OCI-LY1 (cell line): ENCODE measurements at regions not wholly inside any gene's neighbourhood (a gene's known extent, or its start where the extent isn't known, plus 50 kb on each side); places are given as distances from the start of the nearest gene placed in this dataset.

Source experiments
- H2AFZ ChIP-seq: fragments of 200-600 bp; sonication (generic), shearing (Covaris generic); 2 replicates; pipeline ENCODE4 v1.6.0; 2014; ENCODE audit warnings: antibody characterized with exemption, mild to moderate bottlenecking, low read length
- H3F3A ChIP-seq: fragments of 200-600 bp; sonication (generic), shearing (Covaris generic); 2 replicates; pipeline ENCODE4 v1.6.0; 2014; ENCODE audit warnings: mild to moderate bottlenecking, antibody characterized with exemption, low read length, moderate library complexity; ENCODE audit not compliant: insufficient read depth
- H3K27ac ChIP-seq: fragments of 200-600 bp; sonication (generic); 2 replicates; pipeline ENCODE4 v1.5.1; 2014; ENCODE audit warnings: low read length, mixed run types, mild to moderate bottlenecking, low read depth; ENCODE audit not compliant: poor library complexity, severe bottlenecking
- H3K27me3 ChIP-seq: fragments of 200-600 bp; sonication (generic); 2 replicates; pipeline ENCODE4 v1.6.0; 2014; ENCODE audit warnings: antibody characterized with exemption, mild to moderate bottlenecking, low read length, moderate library complexity; ENCODE audit not compliant: insufficient read depth
- H3K36me3 ChIP-seq: fragments of 200-600 bp; sonication (generic); 2 replicates; pipeline ENCODE4 v1.6.1; 2014; ENCODE audit warnings: mild to moderate bottlenecking, antibody characterized with exemption, low read length, moderate library complexity, mixed read lengths; ENCODE audit not compliant: insufficient read depth
- H3K4me1 ChIP-seq: fragments of 200-600 bp; sonication (generic); 2 replicates; pipeline ENCODE4 v1.5.1; 2014; ENCODE audit warnings: mild to moderate bottlenecking, low read length, moderate library complexity; ENCODE audit not compliant: insufficient read depth, severe bottlenecking
- H3K4me2 ChIP-seq: fragments of 200-600 bp; sonication (generic), shearing (Covaris generic); 2 replicates; pipeline ENCODE4 v1.6.1; 2014; ENCODE audit warnings: low read length
- H3K4me3 ChIP-seq: fragments of 200-600 bp; sonication (generic); 2 replicates; pipeline ENCODE4 v1.5.1; 2014; ENCODE audit warnings: low read length, low read depth, mild to moderate bottlenecking, mixed read lengths; ENCODE audit not compliant: poor library complexity, severe bottlenecking
- H3K79me2 ChIP-seq: fragments of 200-600 bp; shearing (Covaris generic); 2 replicates; pipeline ENCODE4 v1.6.1; 2016; ENCODE audit warnings: mixed run types, low read length, mixed read lengths; ENCODE audit not compliant: insufficient read depth
- H3K9ac ChIP-seq: fragments of 200-600 bp; sonication (generic), shearing (Covaris generic); 2 replicates; pipeline ENCODE4 v1.6.1; 2014; ENCODE audit warnings: mild to moderate bottlenecking, low read length, mixed read lengths
- H3K9me2 ChIP-seq: fragments of 200-600 bp; sonication (generic), shearing (Covaris generic); 2 replicates; pipeline ENCODE4 v1.6.1; 2014; ENCODE audit warnings: low read depth, mild to moderate bottlenecking, low read length, mixed read lengths
- H3K9me3 ChIP-seq: fragments of 200-600 bp; shearing (Covaris generic); 2 replicates; pipeline ENCODE4 v1.6.1; 2014; ENCODE audit warnings: low read length, mixed read lengths
- H4K20me1 ChIP-seq: fragments of 200-600 bp; sonication (generic), shearing (Covaris generic); 2 replicates; pipeline ENCODE4 v1.6.0; 2016; ENCODE audit warnings: mild to moderate bottlenecking, low read length; ENCODE audit not compliant: insufficient read depth
- CTCF ChIP-seq: fragments of 200-600 bp; sonication (generic), shearing (Covaris generic); IDR thresholded peaks from 2 replicates; pipeline ENCODE4 v1.5.1; 2017; ENCODE audit warnings: mild to moderate bottlenecking, antibody characterized with exemption, low read length, moderate library complexity, mixed read lengths
- EZH2 ChIP-seq: fragments of 200-600 bp; sonication (generic), shearing (Covaris generic); IDR thresholded peaks from 2 replicates; pipeline ENCODE4 v1.8.0; 2017; ENCODE audit warnings: borderline replicate concordance, mixed run types, mild to moderate bottlenecking, antibody characterized with exemption, low read length, moderate library complexity, mixed read lengths

DNA sequence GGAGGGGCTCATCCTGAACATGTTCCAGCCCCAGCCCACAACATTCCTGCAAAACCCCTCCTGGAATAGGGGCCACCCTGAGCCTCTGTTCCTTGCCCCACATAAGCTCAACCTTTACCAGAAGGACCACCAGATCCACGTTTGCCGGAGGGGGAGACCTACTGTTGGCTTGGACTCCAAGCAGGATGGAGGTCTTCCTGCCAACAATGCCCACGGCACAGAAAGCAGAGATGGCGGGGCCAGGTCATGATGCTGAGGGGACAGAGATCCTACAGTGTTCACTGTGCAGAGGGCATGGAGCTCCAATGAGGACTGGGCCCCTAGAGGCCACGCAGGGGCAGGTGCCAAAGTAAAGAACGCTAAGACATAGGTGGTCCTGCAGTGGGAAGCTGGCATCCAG, 98.5 kb upstream of the RAB6C start:
- Histone ChIP-seq H3K4me3 (no peak overlapping the region), H3K27me3 (no peaks in the 10 kb centered on the region), H3K27ac (no peak overlapping the region), H3K4me2 (no peak overlapping the region), H3K4me1 (peaks cover 8% of the 10 kb centered on the region), H3F3A (no peaks in the 10 kb centered on the region), H3K9ac (no peak overlapping the region), H3K79me2 (no peaks in the 10 kb centered on the region), H3K9me3 (no peaks in the 10 kb centered on the region), H4K20me1 (no peaks in the 10 kb centered on the region), H3K9me2 (no peaks in the 10 kb centered on the region), H2AFZ (no peak overlapping the region), H3K36me3 (no peaks in the 10 kb centered on the region)
- TF ChIP-seq EZH2: no peak
- TF ChIP-seq CTCF: no peak

- Histone ChIP-seq H3K9me3 (no peaks in the 10 kb centered on the region), H3K36me3 (no peaks in the 10 kb centered on the region), H3F3A (no peaks in the 10 kb centered on the region), H3K4me3 (no peak overlapping the region), H3K79me2 (no peaks in the 10 kb centered on the region), H4K20me1 (no peaks in the 10 kb centered on the region), H3K27ac (no peak overlapping the region), H3K4me1 (peaks cover 4% of the 10 kb centered on the region), H3K9me2 (no peaks in the 10 kb centered on the region), H3K27me3 (no peaks in the 10 kb centered on the region), H2AFZ (no peak overlapping the region), H3K4me2 (no peak overlapping the region), H3K9ac (no peak overlapping the region)
- TF ChIP-seq EZH2 (no peak), CTCF (no peak)
These were observed 97.6 kb upstream of the RAB6C start for GRCh38 chr2:129881786-129882396.

GRCh38 chr2:129882476-129882875, 97.0 kb upstream of the RAB6C start:
- no peaks in the 10 kb centered on the region for H3K4me1 ChIP-seq
- no peaks in the 10 kb centered on the region for H3K36me3 ChIP-seq
- H3K9me3 ChIP-seq: no peaks in the 10 kb centered on the region
- H4K20me1 ChIP-seq: no peaks in the 10 kb centered on the region
- no peak overlapping the region for H3K4me3 ChIP-seq
- H3K9me2 ChIP-seq: no peaks in the 10 kb centered on the region
- H3F3A ChIP-seq: no peaks in the 10 kb centered on the region
- H3K9ac ChIP-seq: no peak overlapping the region
- no peaks in the 10 kb centered on the region for H3K27me3 ChIP-seq
- TF ChIP-seq EZH2 (no peak), CTCF (no peak)
- no peak overlapping the region for H3K27ac ChIP-seq
- H2AFZ ChIP-seq: no peak overlapping the region
- no peaks in the 10 kb centered on the region for H3K79me2 ChIP-seq
- no peak overlapping the region for H3K4me2 ChIP-seq
